ENCODE measurements at regions not wholly inside any gene's neighbourhood (a gene's known extent, or its start where the extent isn't known, plus 50 kb on each side); places are given as distances from the start of the nearest gene placed in this dataset.

- TF ChIP-seq CTCF (conservative IDR thresholded peaks at IDR 0.05; ENCODE audit: low read depth, low read length) (no peak), EZH2 (IDR thresholded peaks at IDR 0.05; ENCODE audit: borderline replicate concordance, low read depth, low read length, poor library complexity, severe bottlenecking) (no peak)
These were observed 265.4 kb upstream of the UBE2E3 start for GRCh38 chr2:180715044-180715443.

All from A673 (cell line).